ENCODE measurements at regions not wholly inside any gene's neighbourhood (a gene's known extent, or its start where the extent isn't known, plus 50 kb on each side); places are given as distances from the start of the nearest gene placed in this dataset.

- DNase-seq (ENCODE audit: low spot score) = no peak
- in situ Hi-C loops (cut with HindIII; ENCODE audit: low sequenced_read_pairs) = no loop called here
These were observed 522.2 kb upstream of the JAG1 start for GRCh38 chr20:11195899-11196558.

- no peak for DNase-seq (ENCODE audit: low spot score)
- in situ Hi-C loops (cut with HindIII; ENCODE audit: low sequenced_read_pairs) = no loop called here
These were observed 524.1 kb upstream of the JAG1 start for GRCh38 chr20:11197851-11198250.

GRCh38 chr20:11200423-11200822, 526.6 kb upstream of the JAG1 start:
- no peak for DNase-seq (ENCODE audit: low spot score)
- in situ Hi-C loops (cut with HindIII; ENCODE audit: low sequenced_read_pairs) = no loop called here

- peak; percentile 42 for DNase-seq (ENCODE audit: low spot score)
- in situ Hi-C loops (cut with HindIII; ENCODE audit: low sequenced_read_pairs) = no loop called here
These were observed 531.3 kb upstream of the JAG1 start for GRCh38 chr20:11204926-11205768.

GRCh38 chr20:11205769-11206362, 532.1 kb upstream of the JAG1 start:
- DNase-seq (ENCODE audit: low spot score) = no peak
- in situ Hi-C loops (cut with HindIII; ENCODE audit: low sequenced_read_pairs) = no loop called here

GRCh38 chr20:11207749-11208502, 534.1 kb upstream of the JAG1 start:
- in situ Hi-C loops (cut with HindIII; ENCODE audit: low sequenced_read_pairs) = no loop called here
- no peak for DNase-seq (ENCODE audit: low spot score)

- in situ Hi-C loops (cut with HindIII; ENCODE audit: low sequenced_read_pairs) = no loop called here
These were observed 536.8 kb upstream of the JAG1 start for GRCh38 chr20:11210611-11211010.

GRCh38 chr20:11212272-11212671, 538.5 kb upstream of the JAG1 start:
- in situ Hi-C loops (cut with HindIII; ENCODE audit: low sequenced_read_pairs) = no loop called here
- no peak for DNase-seq (ENCODE audit: low spot score)

More at GRCh38 chr20:11210611-11211010, 536.8 kb upstream of the JAG1 start:
- DNase-seq (ENCODE audit: low spot score) = no peak

- in situ Hi-C loops (cut with HindIII; ENCODE audit: low sequenced_read_pairs) = no loop called here
- DNase-seq (ENCODE audit: low spot score) = no peak
These were observed 539.1 kb upstream of the JAG1 start for GRCh38 chr20:11212902-11213301.

- in situ Hi-C loops (cut with HindIII; ENCODE audit: low sequenced_read_pairs) = no loop called here
- DNase-seq (ENCODE audit: low spot score) = no peak
These were observed 540.5 kb upstream of the JAG1 start for GRCh38 chr20:11214256-11214840.

- DNase-seq (ENCODE audit: low spot score) = no peak
- in situ Hi-C loops (cut with HindIII; ENCODE audit: low sequenced_read_pairs) = no loop called here
These were observed 542.9 kb upstream of the JAG1 start for GRCh38 chr20:11216451-11217314.

DNA sequence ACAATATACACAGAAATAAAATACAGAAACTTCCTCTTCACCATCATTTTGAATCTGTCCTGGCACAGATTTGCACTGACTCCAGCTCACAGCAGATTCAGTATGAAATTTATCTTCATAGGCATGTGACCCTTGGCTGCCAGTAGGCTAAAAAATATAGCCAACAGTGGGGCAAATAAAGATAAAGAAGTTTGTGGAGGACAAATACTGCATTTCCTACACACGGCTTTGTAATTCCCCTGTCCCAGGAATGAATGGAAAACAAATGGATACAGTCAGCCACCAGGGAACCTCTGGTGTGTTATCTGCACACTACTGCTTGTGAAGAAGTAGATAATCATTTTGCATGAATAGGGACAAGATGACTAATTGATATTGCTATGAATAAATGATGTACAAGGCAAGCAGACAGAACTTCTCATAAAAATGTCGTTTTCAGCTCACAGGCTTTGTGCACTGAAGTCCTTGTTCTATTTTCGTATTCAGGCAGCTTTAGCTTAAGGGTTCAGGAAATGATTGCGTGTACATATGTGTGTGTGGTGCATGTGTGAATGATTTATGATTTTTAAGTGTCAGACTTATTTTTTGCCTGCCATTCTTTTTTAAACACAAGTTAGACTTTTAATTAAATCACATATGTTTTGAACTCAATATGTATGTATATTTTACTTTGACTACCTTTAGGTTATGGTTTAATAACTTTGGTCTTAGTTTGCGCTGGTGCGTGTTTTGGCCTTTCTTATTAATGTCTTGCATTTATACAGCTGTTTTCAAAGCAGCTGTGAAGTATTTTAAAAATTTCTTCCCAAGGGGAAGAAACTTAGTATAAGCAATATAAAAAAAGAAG, 543.8 kb upstream of the JAG1 start:
- in situ Hi-C loops (cut with HindIII; ENCODE audit: low sequenced_read_pairs) = no loop called here

DNA sequence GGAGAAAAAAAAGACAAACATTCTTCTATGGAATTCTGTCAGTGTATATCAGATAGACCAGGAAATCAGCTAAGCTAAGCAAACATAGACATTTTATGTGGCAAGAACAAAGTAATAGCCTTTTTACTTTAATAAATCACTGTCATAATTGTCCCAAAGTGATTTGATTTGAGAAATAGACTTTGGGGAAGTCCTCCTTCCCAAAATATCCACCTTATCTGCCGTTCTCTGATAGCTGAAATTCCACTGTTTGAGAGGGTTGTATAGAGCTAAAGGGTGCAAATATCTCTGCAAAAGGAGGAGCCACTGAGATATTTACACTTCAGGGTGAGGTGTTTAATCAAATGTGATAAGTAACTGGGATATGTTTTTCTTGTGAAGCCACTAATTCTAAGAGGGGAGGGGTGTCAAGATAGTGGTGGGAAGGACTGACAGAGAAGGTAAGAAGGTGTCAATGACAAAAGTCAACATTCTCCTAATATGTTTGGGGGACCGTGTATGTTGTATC, 544.4 kb upstream of the JAG1 start:
- no peak for DNase-seq (ENCODE audit: low spot score)
- in situ Hi-C loops (cut with HindIII; ENCODE audit: low sequenced_read_pairs) = no loop called here

More for the DNA sequence above, 543.8 kb upstream of the JAG1 start:
- DNase-seq (ENCODE audit: low spot score) = no peak

GRCh38 chr20:11219192-11219591, 545.4 kb upstream of the JAG1 start:
- no peak for DNase-seq (ENCODE audit: low spot score)
- in situ Hi-C loops (cut with HindIII; ENCODE audit: low sequenced_read_pairs) = no loop called here

GRCh38 chr20:11221046-11221445, 547.2 kb upstream of the JAG1 start:
- DNase-seq (ENCODE audit: low spot score) = no peak
- in situ Hi-C loops (cut with HindIII; ENCODE audit: low sequenced_read_pairs) = no loop called here

- in situ Hi-C loops (cut with HindIII; ENCODE audit: low sequenced_read_pairs) = no loop called here
These were observed 548.4 kb upstream of the JAG1 start for GRCh38 chr20:11222243-11222642.

DNA sequence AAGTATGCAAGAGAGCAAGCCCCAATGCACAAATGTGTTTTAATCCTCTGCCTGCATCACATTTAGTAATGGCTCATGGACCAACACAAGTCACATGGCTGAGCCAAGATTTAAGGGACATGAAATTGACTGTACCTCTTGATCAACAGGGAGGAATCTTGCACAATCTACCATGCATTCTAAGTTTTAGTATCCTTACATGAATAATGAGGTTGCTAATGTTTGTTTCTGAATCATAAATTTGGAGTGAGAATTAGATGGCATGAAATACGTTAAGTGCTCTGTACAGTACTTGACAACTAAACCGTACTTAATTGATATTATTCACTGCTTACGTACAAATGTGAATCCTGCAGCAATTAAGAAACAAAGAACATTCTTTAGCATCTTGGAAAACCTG, 553.8 kb upstream of the JAG1 start:
- in situ Hi-C loops (cut with HindIII; ENCODE audit: low sequenced_read_pairs) = no loop called here

More at GRCh38 chr20:11222243-11222642, 548.4 kb upstream of the JAG1 start:
- no peak for DNase-seq (ENCODE audit: low spot score)

More for the DNA sequence above, 553.8 kb upstream of the JAG1 start:
- DNase-seq (ENCODE audit: low spot score) = no peak
